ENCODE measurements at regions not wholly inside any gene's neighbourhood (a gene's known extent, or its start where the extent isn't known, plus 50 kb on each side); places are given as distances from the start of the nearest gene placed in this dataset.

DNA sequence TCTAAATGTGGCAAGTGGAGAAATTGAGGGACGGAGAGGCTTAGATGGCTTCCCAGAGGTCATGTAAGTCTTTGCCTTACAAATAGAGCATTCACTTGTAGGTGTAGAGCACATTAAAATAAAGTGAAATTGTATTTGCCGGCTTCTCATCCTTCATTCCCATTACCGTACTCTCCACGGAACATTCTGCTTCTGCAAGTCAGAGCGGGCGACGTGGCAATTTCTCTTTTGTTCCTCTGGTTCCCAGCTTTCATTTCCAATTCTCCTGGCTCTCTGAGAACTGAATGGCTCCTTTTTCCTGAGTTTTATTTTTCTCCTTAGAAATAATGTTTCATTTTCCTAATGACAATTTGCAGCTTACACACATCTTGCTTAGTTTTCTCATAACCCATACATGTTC, 51.3 kb upstream of the PFKP start:
- WGBS, 3 donors = 69 to 83% (median 69%) methylated on average over 7 of the region's 7 CpGs

GRCh38 chr10:3014968-3015367, 52.4 kb upstream of the PFKP start:
- no peaks in the 10 kb centered on the region for H3K4me1 ChIP-seq (ENCODE audit: insufficient read depth)
- intact Hi-C loops (cut with DNase I) = loop anchor here in 1 of 4 donors (1.0 kb wide), 1 partner anchor 25 kb away; no protein-coding TSS in a partner anchor
- no peaks in the 10 kb centered on the region for H3K27me3 ChIP-seq
- no peak overlapping the region for H3K27ac ChIP-seq
- no peak for DNase-seq
- 14 to 23% (median 16%) methylated on average over 9 of the region's 9 CpGs for WGBS, 3 donors
- H3K4me3 ChIP-seq = no peak overlapping the region
- no peaks in the 10 kb centered on the region for H3K9me3 ChIP-seq
- TF ChIP-seq POLR2A (IDR thresholded peaks at IDR 0.05) (no peak), EP300 (IDR thresholded peaks at IDR 0.05) (no peak)
- TF ChIP-seq, protein P1, sequence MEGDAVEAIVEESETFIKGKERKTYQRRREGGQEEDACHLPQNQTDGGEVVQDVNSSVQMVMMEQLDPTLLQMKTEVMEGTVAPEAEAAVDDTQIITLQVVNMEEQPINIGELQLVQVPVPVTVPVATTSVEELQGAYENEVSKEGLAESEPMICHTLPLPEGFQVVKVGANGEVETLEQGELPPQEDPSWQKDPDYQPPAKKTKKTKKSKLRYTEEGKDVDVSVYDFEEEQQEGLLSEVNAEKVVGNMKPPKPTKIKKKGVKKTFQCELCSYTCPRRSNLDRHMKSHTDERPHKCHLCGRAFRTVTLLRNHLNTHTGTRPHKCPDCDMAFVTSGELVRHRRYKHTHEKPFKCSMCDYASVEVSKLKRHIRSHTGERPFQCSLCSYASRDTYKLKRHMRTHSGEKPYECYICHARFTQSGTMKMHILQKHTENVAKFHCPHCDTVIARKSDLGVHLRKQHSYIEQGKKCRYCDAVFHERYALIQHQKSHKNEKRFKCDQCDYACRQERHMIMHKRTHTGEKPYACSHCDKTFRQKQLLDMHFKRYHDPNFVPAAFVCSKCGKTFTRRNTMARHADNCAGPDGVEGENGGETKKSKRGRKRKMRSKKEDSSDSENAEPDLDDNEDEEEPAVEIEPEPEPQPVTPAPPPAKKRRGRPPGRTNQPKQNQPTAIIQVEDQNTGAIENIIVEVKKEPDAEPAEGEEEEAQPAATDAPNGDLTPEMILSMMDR (IDR thresholded peaks at IDR 0.05) = no peak
- no peaks in the 10 kb centered on the region for H3K36me3 ChIP-seq

More for the DNA sequence above, 51.3 kb upstream of the PFKP start:
- TF ChIP-seq EP300 (IDR thresholded peaks at IDR 0.05) (no peak), POLR2A (IDR thresholded peaks at IDR 0.05) (no peak)
- TF ChIP-seq, protein P1 (IDR thresholded peaks at IDR 0.05) = no peak
- no peaks in the 10 kb centered on the region for H3K36me3 ChIP-seq
- H3K27me3 ChIP-seq = no peaks in the 10 kb centered on the region
- no peak for DNase-seq
- H3K9me3 ChIP-seq = no peaks in the 10 kb centered on the region
- H3K4me1 ChIP-seq (ENCODE audit: insufficient read depth) = no peaks in the 10 kb centered on the region
- H3K4me3 ChIP-seq = no peak overlapping the region
- intact Hi-C loops (cut with DNase I) = no loop called here
- no peak overlapping the region for H3K27ac ChIP-seq

- DNase-seq = no peak
- no peaks in the 10 kb centered on the region for H3K4me1 ChIP-seq (ENCODE audit: insufficient read depth)
- 87 to 91% (median 89%) methylated on average over 5 of the region's 5 CpGs for WGBS, 3 donors
- no peak overlapping the region for H3K4me3 ChIP-seq
- H3K36me3 ChIP-seq = no peaks in the 10 kb centered on the region
- H3K27me3 ChIP-seq = no peaks in the 10 kb centered on the region
- no peak overlapping the region for H3K27ac ChIP-seq
- H3K9me3 ChIP-seq = no peaks in the 10 kb centered on the region
- TF ChIP-seq, protein P1 (IDR thresholded peaks at IDR 0.05) = no peak
- no peak for TF ChIP-seq EP300 (IDR thresholded peaks at IDR 0.05)
- TF ChIP-seq POLR2A (IDR thresholded peaks at IDR 0.05) = no peak
- intact Hi-C loops (cut with DNase I) = no loop called here
Measured at GRCh38 chr10:3012223-3012622, 55.1 kb upstream of the PFKP start.

GRCh38 chr10:3010816-3011460, 56.4 kb upstream of the PFKP start:
- H3K4me1 ChIP-seq (ENCODE audit: insufficient read depth) = no peaks in the 10 kb centered on the region
- intact Hi-C loops (cut with DNase I) = no loop called here
- WGBS, 3 donors = 34 to 48% (median 37%) methylated on average over 10 of the region's 10 CpGs

More at GRCh38 chr10:3010816-3011460, 56.4 kb upstream of the PFKP start:
- no peaks in the 10 kb centered on the region for H3K27me3 ChIP-seq
- TF ChIP-seq EP300 (IDR thresholded peaks at IDR 0.05) (no peak), POLR2A (IDR thresholded peaks at IDR 0.05) (no peak)
- TF ChIP-seq, protein P1 (IDR thresholded peaks at IDR 0.05) = no peak
- H3K36me3 ChIP-seq = no peaks in the 10 kb centered on the region
- H3K4me3 ChIP-seq = no peak overlapping the region
- DNase-seq = no peak
- no peaks in the 10 kb centered on the region for H3K9me3 ChIP-seq
- H3K27ac ChIP-seq = no peak overlapping the region
